Adipocyte (in vitro differentiated cells): ENCODE measurements at regions not wholly inside any gene's neighbourhood (a gene's known extent, or its start where the extent isn't known, plus 50 kb on each side); places are given as distances from the start of the nearest gene placed in this dataset.
"Not testable (repeated sequence)": the region's sequence is repeated elsewhere in the genome, so short reads cannot be mapped to it uniquely, and the experiment has no call there.

Experiments
- DNase-seq: peaks from one replicate; pipeline ENCODE4 v3.0.0-alpha.2; 2015; ENCODE audit warnings: low read depth
- H3K27me3 ChIP-seq: replicated peaks from 2 replicates; pipeline ENCODE4 v1.7.0; 2013; ENCODE audit warnings: mild to moderate bottlenecking, low read length, moderate library complexity; ENCODE audit not compliant: control insufficient read depth, insufficient read depth
- H3K36me3 ChIP-seq: 2 replicates; pipeline ENCODE4 v1.7.0; 2013; ENCODE audit warnings: low read length, mild to moderate bottlenecking, moderate library complexity; ENCODE audit not compliant: control insufficient read depth, insufficient read depth, severe bottlenecking
- H3K4me1 ChIP-seq: 2 replicates; pipeline ENCODE4 v1.7.0; 2013; ENCODE audit warnings: mild to moderate bottlenecking, low read length, moderate library complexity; ENCODE audit not compliant: control insufficient read depth, insufficient read depth
- H3K4me3 ChIP-seq: 2 replicates; pipeline ENCODE4 v1.7.0; 2013; ENCODE audit warnings: mild to moderate bottlenecking, low read length, moderate library complexity
- H3K9ac ChIP-seq: 2 replicates; pipeline ENCODE4 v1.7.0; 2013; ENCODE audit warnings: mild to moderate bottlenecking, low read length, moderate library complexity
- H3K9me3 ChIP-seq: 2 replicates; pipeline ENCODE4 v1.7.0; 2013; ENCODE audit warnings: mild to moderate bottlenecking, low read length, moderate library complexity; ENCODE audit not compliant: control insufficient read depth

DNA sequence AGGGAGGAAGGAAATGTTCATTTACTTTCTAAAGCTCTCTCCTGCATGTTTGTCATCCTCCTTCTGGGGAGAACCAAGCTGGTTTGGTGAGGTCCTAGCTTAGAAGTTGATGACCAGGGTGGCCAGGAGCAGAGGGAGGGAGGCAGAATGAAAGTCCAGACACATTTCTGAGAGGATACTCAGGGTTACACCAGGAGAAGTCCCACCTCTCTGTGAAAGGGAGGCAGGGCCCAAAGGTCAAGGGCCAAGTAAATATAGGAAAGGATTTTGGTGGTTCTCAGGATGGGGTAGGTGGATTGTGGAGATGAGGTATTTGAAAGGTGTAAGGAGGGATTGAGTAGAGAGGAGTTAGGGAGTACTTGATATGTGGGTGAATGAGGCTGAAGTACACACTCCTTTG is 58.0 kb upstream of the FBXO11 start:
- H3K27me3 ChIP-seq = peaks cover 3% of the 10 kb centered on the region
- no peaks in the 10 kb centered on the region for H3K36me3 ChIP-seq
- no peak overlapping the region for H3K9ac ChIP-seq
- H3K9me3 ChIP-seq = no peaks in the 10 kb centered on the region
- no peak overlapping the region for H3K4me3 ChIP-seq
- no peaks in the 10 kb centered on the region for H3K4me1 ChIP-seq
- DNase-seq = no peak

GRCh38 chr2:47964722-47965434 is 58.6 kb upstream of the FBXO11 start:
- no peaks in the 10 kb centered on the region for H3K9me3 ChIP-seq
- DNase-seq = no peak
- no peak overlapping the region for H3K9ac ChIP-seq
- no peak overlapping the region for H3K4me3 ChIP-seq
- H3K27me3 ChIP-seq = peaks cover 3% of the 10 kb centered on the region
- no peaks in the 10 kb centered on the region for H3K36me3 ChIP-seq
- H3K4me1 ChIP-seq = no peaks in the 10 kb centered on the region

- not testable (repeated sequence) for H3K9ac ChIP-seq, DNase-seq
Measured at GRCh38 chr2:47976728-47977127, 70.4 kb upstream of the FBXO11 start.

DNA sequence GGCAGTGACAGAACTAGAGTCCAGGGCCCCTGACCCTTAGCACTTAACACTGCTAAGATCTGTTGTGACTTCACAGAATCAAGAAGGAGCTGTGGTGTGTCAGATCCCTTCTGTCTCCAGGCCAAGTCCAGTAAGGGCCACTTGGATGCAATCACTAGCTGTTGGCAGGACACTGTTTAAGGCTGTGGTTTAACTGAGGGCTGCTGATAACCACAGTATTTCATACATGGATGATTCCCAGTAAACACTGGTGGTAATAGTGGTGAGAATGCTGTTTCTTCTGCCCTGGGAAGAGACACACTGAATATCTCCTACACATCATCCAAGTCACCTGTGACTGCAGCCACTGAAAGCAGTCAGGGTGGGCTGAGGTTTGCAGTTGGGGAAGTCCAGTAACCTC is 77.7 kb upstream of the FBXO11 start:
- no peak overlapping the region for H3K4me3 ChIP-seq
- no peaks in the 10 kb centered on the region for H3K9me3 ChIP-seq
- no peak overlapping the region for H3K9ac ChIP-seq
- DNase-seq = no peak
- peaks cover 10% of the 10 kb centered on the region for H3K4me1 ChIP-seq
- no peaks in the 10 kb centered on the region for H3K36me3 ChIP-seq
- H3K27me3 ChIP-seq = peaks cover 8% of the 10 kb centered on the region

More at GRCh38 chr2:47976728-47977127, 70.4 kb upstream of the FBXO11 start:
- H3K36me3 ChIP-seq, H3K4me3 ChIP-seq, H3K27me3 ChIP-seq, H3K4me1 ChIP-seq, H3K9me3 ChIP-seq: not testable (repeated sequence)

DNA sequence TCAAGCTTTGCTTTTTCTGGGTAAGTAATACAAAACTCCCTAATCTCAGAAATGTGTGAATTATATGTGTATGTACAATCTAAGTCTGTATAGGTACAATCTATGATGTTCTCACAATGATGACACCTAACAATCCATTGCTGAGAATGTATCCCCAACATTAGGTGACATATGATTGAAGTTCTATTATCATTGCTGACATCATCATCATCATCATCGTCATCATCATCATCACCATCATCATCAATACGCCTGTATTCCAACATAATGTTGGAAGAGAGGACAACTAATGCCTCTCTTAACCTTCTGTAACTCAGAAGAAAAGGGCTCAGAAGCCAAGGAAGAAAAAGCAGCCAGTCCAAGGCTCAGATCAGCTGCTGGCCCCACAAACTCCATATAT is 84.2 kb upstream of the FBXO11 start:
- Histone ChIP-seq H3K36me3 (no peaks in the 10 kb centered on the region), H3K4me3 (no peak overlapping the region), H3K27me3 (no peaks in the 10 kb centered on the region), H3K4me1 (no peaks in the 10 kb centered on the region), H3K9ac (no peak overlapping the region), H3K9me3 (no peaks in the 10 kb centered on the region)
- DNase-seq = no peak

DNA sequence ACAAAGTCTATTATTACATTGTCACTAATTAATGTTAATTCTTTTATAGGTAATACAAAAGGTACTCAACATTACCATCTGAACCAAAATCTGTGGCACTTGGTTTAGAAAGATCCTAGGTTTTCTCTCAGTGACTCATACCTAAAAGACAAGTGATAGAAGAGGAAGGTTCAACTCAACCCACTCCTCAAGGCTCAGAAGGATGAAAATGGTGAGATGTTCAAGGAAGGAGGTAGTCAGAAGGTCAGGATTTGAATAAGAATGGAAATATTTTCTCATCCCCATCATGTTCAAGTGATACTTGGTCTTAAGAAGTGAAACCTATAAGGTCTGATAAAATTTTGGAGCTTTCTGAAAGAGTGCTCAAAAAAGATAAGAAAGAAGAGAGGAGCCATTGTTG is 86.4 kb upstream of the FBXO11 start:
- DNase-seq = no peak
- Histone ChIP-seq H3K9me3 (no peaks in the 10 kb centered on the region), H3K9ac (no peak overlapping the region), H3K4me1 (no peaks in the 10 kb centered on the region), H3K27me3 (no peaks in the 10 kb centered on the region), H3K36me3 (no peaks in the 10 kb centered on the region), H3K4me3 (no peak overlapping the region)

GRCh38 chr2:47996808-47997207 is 90.5 kb upstream of the FBXO11 start:
- Histone ChIP-seq H3K36me3 (no peaks in the 10 kb centered on the region), H3K4me1 (no peaks in the 10 kb centered on the region), H3K4me3 (no peak overlapping the region), H3K27me3 (no peaks in the 10 kb centered on the region), H3K9ac (no peak overlapping the region), H3K9me3 (no peaks in the 10 kb centered on the region)
- no peak for DNase-seq

DNA sequence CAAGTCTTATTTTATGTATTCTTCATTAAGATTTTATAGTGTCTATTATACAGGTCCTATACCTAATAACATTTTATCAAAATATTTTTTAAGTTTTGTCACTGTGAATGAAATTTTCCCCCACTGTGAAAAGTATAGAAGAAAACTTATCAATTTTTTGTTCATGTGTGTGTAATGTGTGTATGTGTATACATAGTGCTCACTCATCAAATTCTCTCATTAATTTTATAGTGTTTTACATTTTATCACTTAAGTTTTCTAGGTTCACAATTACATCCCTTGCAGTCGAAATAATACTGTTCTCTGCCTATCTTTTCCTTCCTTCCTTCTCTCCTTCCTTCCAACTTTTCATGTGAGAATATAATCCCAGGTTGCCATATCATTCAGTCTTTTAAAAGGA is 93.2 kb upstream of the FBXO11 start:
- DNase-seq = no peak

GRCh38 chr2:48001498-48001897 is 95.2 kb upstream of the FBXO11 start:
- Histone ChIP-seq H3K4me3 (no peak overlapping the region), H3K4me1 (no peaks in the 10 kb centered on the region), H3K9ac (no peak overlapping the region), H3K9me3 (no peaks in the 10 kb centered on the region), H3K36me3 (no peaks in the 10 kb centered on the region), H3K27me3 (no peaks in the 10 kb centered on the region)
- no peak for DNase-seq

More for the DNA sequence above, 93.2 kb upstream of the FBXO11 start:
- no peak overlapping the region for H3K4me3 ChIP-seq
- H3K36me3 ChIP-seq = no peaks in the 10 kb centered on the region
- no peak overlapping the region for H3K9ac ChIP-seq
- no peaks in the 10 kb centered on the region for H3K27me3 ChIP-seq
- no peaks in the 10 kb centered on the region for H3K9me3 ChIP-seq
- no peaks in the 10 kb centered on the region for H3K4me1 ChIP-seq

DNA sequence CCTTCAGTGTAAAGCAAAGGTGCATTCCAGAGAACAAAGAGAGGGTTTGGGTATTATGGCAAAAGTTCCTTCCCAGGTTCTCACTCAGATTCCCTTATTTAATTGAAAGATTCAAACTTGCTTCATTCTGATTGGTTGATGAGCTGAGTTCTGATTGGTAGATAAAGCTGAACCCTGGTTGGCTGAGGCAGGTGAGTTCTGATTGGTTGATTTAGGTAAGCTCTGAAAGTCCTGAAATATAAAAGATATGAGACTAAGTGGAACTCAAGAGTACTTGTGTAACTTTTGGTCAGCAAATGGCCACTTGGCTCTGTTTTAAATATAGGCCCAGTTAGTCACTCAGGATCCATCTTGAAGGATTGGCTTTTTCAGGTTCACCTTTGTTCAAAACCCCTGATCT is 99.8 kb upstream of the FBXO11 start:
- Histone ChIP-seq H3K4me3 (no peak overlapping the region), H3K4me1 (no peaks in the 10 kb centered on the region), H3K9ac (no peak overlapping the region), H3K9me3 (no peaks in the 10 kb centered on the region), H3K36me3 (no peaks in the 10 kb centered on the region), H3K27me3 (no peaks in the 10 kb centered on the region)
- DNase-seq = no peak

DNA sequence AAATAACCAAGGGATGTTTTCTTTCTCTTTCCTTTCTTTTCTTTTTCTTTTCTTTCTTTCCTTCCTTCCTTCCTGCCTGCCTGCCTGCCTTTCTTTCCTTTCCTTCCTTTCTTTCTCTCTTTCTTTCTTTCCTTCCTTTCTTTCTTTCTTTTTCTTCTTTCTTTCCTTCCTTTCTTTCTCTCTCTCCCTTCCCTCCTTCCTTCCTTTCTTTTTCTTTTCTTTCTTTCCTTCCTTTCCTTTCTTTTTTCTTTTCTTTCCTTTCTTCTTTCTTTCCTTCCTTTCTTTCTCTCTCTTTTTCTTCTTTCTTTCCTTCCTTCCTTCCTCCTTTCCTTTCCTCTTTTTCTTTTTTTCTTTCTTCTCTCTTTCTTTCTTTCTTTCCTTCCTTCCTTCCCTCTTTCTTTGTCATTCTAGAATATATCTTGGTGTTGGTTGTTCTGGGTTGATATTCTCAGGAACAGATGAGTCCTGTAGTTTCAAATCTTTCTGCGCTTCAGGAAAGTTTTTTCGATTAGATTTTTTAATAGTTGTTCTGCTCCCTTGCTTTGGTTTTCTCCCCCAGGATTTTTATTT is 101.5 kb upstream of the FBXO11 start:
- Histone ChIP-seq H3K4me1 (no peaks in the 10 kb centered on the region), H3K9me3 (no peaks in the 10 kb centered on the region), H3K9ac (no peak overlapping the region), H3K4me3 (no peak overlapping the region), H3K36me3 (no peaks in the 10 kb centered on the region), H3K27me3 (no peaks in the 10 kb centered on the region)
- no peak for DNase-seq

GRCh38 chr2:48009256-48009655 is 103.0 kb upstream of the FBXO11 start:
- Histone ChIP-seq H3K27me3 (no peaks in the 10 kb centered on the region), H3K9me3 (no peaks in the 10 kb centered on the region), H3K36me3 (no peaks in the 10 kb centered on the region), H3K9ac (no peak overlapping the region), H3K4me1 (no peaks in the 10 kb centered on the region), H3K4me3 (no peak overlapping the region)
- no peak for DNase-seq
